A549 (cell line): ENCODE measurements at regions not wholly inside any gene's neighbourhood (a gene's known extent, or its start where the extent isn't known, plus 50 kb on each side); places are given as distances from the start of the nearest gene placed in this dataset.

Source experiments
- ATAC-seq, 2 experiments: fragments of 200-7000 bp in 1 of 2; fragments of >200 bp in 1 of 2; cut with Nextera tagmentation in 1 of 2; cut with Tn5 transposase in 1 of 2; 3 replicates each; pipeline versions ENCODE4 v1.8.0 to v1.9.1; 2018 to 2020; ENCODE audit warnings: mild to moderate bottlenecking in 1 of 2, moderate library complexity in 1 of 2
- CTCF ChIA-PET: fragments of 300-600 bp; sonication (Branson Sonifier 250); formaldehyde crosslinking; extraction: SDS; loops from one replicate; lab custom pipeline; 2021; ENCODE audit warnings: antibody characterized with exemption, inconsistent platforms; lab: Yijun Ruan, JAX
- POLR2A ChIA-PET: fragments of 350-600 bp; formaldehyde crosslinking; extraction: SDS; loops from one replicate; lab custom pipeline; 2021; ENCODE audit warnings: antibody characterized with exemption, inconsistent platforms; lab: Yijun Ruan, JAX
- DNase-seq, 2 experiments: peaks; one replicate each; pipeline versions ENCODE4 v3.0.0 to v3.0.0-alpha.2; 2011 to 2016; ENCODE audit warnings: low read depth in 1 of 2, low spot score in 1 of 2
- FAIRE-seq: peaks from 2 replicates; lab custom pipeline; 2011; peaks lifted over from hg19 to GRCh38; lab: Jason Lieb, UNC
- H3K27ac ChIP-seq, 2 experiments: fragments of >200 bp; sonication (Bioruptor Twin); formaldehyde crosslinking; 3 replicates each; pipeline ENCODE4 v1.5.1; 2016 to 2017
- H3K4me1 ChIP-seq: fragments of >200 bp; sonication (Bioruptor Twin); formaldehyde crosslinking; 3 replicates; pipeline ENCODE4 v1.6.1; 2016
- H3K4me2 ChIP-seq: fragments of >200 bp; sonication (Bioruptor Twin); formaldehyde crosslinking; 3 replicates; pipeline ENCODE4 v1.6.1; 2016
- H3K4me3 ChIP-seq: fragments of >200 bp; sonication (Bioruptor Twin); formaldehyde crosslinking; 3 replicates; pipeline ENCODE4 v1.5.1; 2016
- H3K9me3 ChIP-seq: fragments of >200 bp; sonication (Bioruptor Twin); formaldehyde crosslinking; 3 replicates; pipeline ENCODE4 v1.6.1; 2016
- BHLHE40 ChIP-seq: IDR thresholded peaks from 2 replicates; pipeline ENCODE4 v1.6.1; 2012; ENCODE audit warnings: low read depth, low read length, inconsistent platforms
- CHD2 ChIP-seq: fragments of 150-350 bp; IDR thresholded peaks from 2 replicates; pipeline ENCODE4 v1.6.1; 2014; ENCODE audit warnings: low read length; ENCODE audit not compliant: partially characterized antibody
- EP300 ChIP-seq, 2 experiments: fragments of >200 bp; sonication (Bioruptor Twin); formaldehyde crosslinking; IDR thresholded peaks; 2 replicates in 1 of 2; 3 replicates in 1 of 2; pipeline ENCODE4 v1.6.1; 2016 to 2017
- FOSL2 ChIP-seq, 2 experiments: fragments of 450-650 bp in 1 of 2; fragments of >200 bp in 1 of 2; sonication (Bioruptor Twin) in 1 of 2; formaldehyde crosslinking; IDR thresholded peaks; 2 replicates each; pipeline versions ENCODE4 v1.5.0 to v1.6.1; 2016 to 2020; ENCODE audit warnings: mild to moderate bottlenecking in 1 of 2, moderate library complexity in 1 of 2
- HDAC2 ChIP-seq: fragments of 200-600 bp; sonication (generic); IDR thresholded peaks from 2 replicates; pipeline ENCODE4 v1.6.1; 2016
- HOXB5 ChIP-seq: fragments of 250-450 bp; sonication (Bioruptor Pico); IDR thresholded peaks from 2 replicates; pipeline ENCODE4 v1.5.0; 2020; ENCODE audit warnings: mild to moderate bottlenecking, moderate library complexity
- JUN ChIP-seq, 2 experiments: fragments of >200 bp; sonication (Bioruptor Twin); formaldehyde crosslinking; IDR thresholded peaks; 2 replicates in 1 of 2; 3 replicates in 1 of 2; pipeline ENCODE4 v1.6.1; 2016 to 2017
- KDM1A ChIP-seq: fragments of 200-600 bp; sonication (generic); IDR thresholded peaks from 2 replicates; pipeline ENCODE4 v1.6.1; 2016; ENCODE audit warnings: low read depth, mild to moderate bottlenecking
- MAFK ChIP-seq: fragments of 450-650 bp; IDR thresholded peaks from 2 replicates; pipeline ENCODE4 v1.6.1; 2014; ENCODE audit not compliant: partially characterized antibody
- NPAS2 ChIP-seq: fragments of 250-450 bp; sonication (Bioruptor Pico); IDR thresholded peaks from 2 replicates; pipeline ENCODE4 v1.8.0; 2022; ENCODE audit warnings: mild to moderate bottlenecking, moderate library complexity, borderline replicate concordance
- POLR2A ChIP-seq: IDR thresholded peaks from 2 replicates; pipeline ENCODE4 v1.6.1; 2012; ENCODE audit warnings: mild to moderate bottlenecking, low read length
- RAD21 ChIP-seq, 2 experiments: fragments of >200 bp in 1 of 2; sonication (Bioruptor Twin) in 1 of 2; formaldehyde crosslinking in 1 of 2; IDR thresholded peaks in 1 of 2; conservative IDR thresholded peaks in 1 of 2; 2 replicates in 1 of 2; 3 replicates in 1 of 2; pipeline ENCODE4 v1.6.1; 2012 to 2018; ENCODE audit warnings: inconsistent platforms in 1 of 2
- RARB ChIP-seq: fragments of 250-450 bp; sonication (Bioruptor Pico); IDR thresholded peaks from 2 replicates; pipeline ENCODE4 v1.8.0; 2021; ENCODE audit warnings: mild to moderate bottlenecking, moderate library complexity
- RCOR1 ChIP-seq: fragments of 150-350 bp; IDR thresholded peaks from 2 replicates; pipeline ENCODE4 v1.6.1; 2014; ENCODE audit warnings: antibody characterized with exemption, low read length, low read depth
- RNF2 ChIP-seq: fragments of 200-600 bp; sonication (generic); IDR thresholded peaks from 2 replicates; pipeline ENCODE4 v1.6.1; 2016; ENCODE audit warnings: low read depth, mild to moderate bottlenecking, antibody characterized with exemption, moderate library complexity, borderline replicate concordance
- ZFP36 ChIP-seq: fragments of 450-650 bp; IDR thresholded peaks from 2 replicates; pipeline ENCODE4 v1.6.1; 2014; ENCODE audit warnings: borderline replicate concordance; ENCODE audit not compliant: partially characterized antibody
- ZNF302 ChIP-seq: fragments of 250-450 bp; sonication (Bioruptor Pico); IDR thresholded peaks from 2 replicates; pipeline ENCODE4 v1.9.0; 2021; ENCODE audit warnings: inconsistent platforms, mild to moderate bottlenecking, moderate library complexity
- ZSCAN20 ChIP-seq: fragments of 250-450 bp; sonication (Bioruptor Pico); IDR thresholded peaks from 2 replicates; pipeline ENCODE4 v1.8.0; 2022; ENCODE audit warnings: mild to moderate bottlenecking, moderate library complexity
- WGBS: methylation state at CpG from one replicate; pipeline ENCODE4 v1.1.6; 2017; ENCODE audit errors: missing lambda C conversion rate; 5-methylcytosine and 5-hydroxymethylcytosine counted together
- TF ChIP-seq, protein P1 (sequence below): fragments of 250-450 bp; sonication (Bioruptor Pico); IDR thresholded peaks from 2 replicates; pipeline ENCODE4 v1.5.0; 2020; ENCODE audit warnings: low read depth, mild to moderate bottlenecking, moderate library complexity
- TF ChIP-seq, protein P2 (sequence below): fragments of 250-450 bp; sonication (Bioruptor Pico); IDR thresholded peaks from 2 replicates; pipeline ENCODE4 v1.5.0; 2021; ENCODE audit warnings: mild to moderate bottlenecking, moderate library complexity, borderline replicate concordance
- TF ChIP-seq, protein P3 (sequence below): fragments of >200 bp; sonication (Bioruptor Twin); formaldehyde crosslinking; IDR thresholded peaks from 3 replicates; pipeline ENCODE4 v1.5.1; 2016

DNA sequence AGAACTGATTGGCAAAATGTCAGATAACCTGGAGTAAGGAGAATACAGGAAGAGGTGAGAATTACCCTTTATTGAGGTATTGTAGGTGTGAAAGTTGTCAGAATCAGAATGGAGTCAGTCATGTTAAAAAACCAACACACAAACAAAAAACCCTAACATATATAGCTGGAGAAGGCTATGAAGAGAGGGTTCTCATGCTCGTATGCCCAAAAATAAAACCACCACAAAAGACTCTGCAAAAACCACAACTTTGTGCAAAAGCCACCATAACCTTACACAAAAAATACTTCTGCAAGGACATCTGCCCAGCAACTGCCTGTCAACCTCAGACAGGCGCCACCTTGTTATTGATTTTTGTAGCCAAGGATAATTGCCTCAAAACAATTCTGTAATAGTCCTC lies 136.0 kb downstream of the CD47 start:
- TF ChIP-seq ZSCAN20 (no peak), JUN (IDR thresholded peaks at IDR 0.05) (no peak), RCOR1 (no peak), RNF2 (no peak), NPAS2 (CRISPR knock-in tag) (no peak), KDM1A (no peak), BHLHE40 (no peak)
- POLR2A ChIA-PET: no interaction called here
- Histone ChIP-seq H3K9me3 (no peaks in the 10 kb centered on the region), H3K4me1 (no peaks in the 10 kb centered on the region), H3K27ac (no peak overlapping the region), H3K4me2 (no peak overlapping the region), H3K4me3 (no peak overlapping the region)
- FAIRE-seq (no peak), ATAC-seq (no peak), DNase-seq (no peak)
- CTCF ChIA-PET: no interaction called here
- 53% methylated on average over 2 of the region's 2 CpGs for WGBS

DNA sequence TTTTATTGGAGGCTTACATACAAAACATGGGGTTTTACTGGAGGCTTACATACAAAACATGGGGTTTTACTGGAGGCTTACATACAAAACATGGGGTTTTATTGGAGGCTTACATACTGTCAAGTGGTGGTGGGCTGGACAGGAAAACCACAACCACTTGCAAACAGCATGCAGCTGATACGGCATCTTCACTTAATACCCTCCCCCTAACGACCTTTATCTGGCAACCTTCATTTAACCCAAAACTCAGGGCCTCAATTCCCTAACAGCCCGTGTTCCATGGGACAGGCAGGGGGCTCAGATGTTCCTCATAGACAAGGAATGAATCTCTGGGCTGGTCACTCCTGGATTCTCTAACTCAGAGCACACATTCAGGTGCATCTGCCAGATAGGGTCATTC lies 137.1 kb downstream of the CD47 start:
- WGBS: 34% methylated on average over 3 of the region's 3 CpGs
- no peaks in the 10 kb centered on the region for H3K4me1 ChIP-seq
- ChIA-PET POLR2A (no interaction called here), CTCF (no interaction called here)
- FAIRE-seq (no peak), ATAC-seq (no peak), DNase-seq (no peak)
- no peak overlapping the region for H3K4me3 ChIP-seq
- no peak for TF ChIP-seq RARB
- TF ChIP-seq ZNF302 (CRISPR knock-in tag): no peak
- no peak overlapping the region for H3K27ac ChIP-seq
- no peak overlapping the region for H3K4me2 ChIP-seq
- no peaks in the 10 kb centered on the region for H3K9me3 ChIP-seq

- no peaks in the 10 kb centered on the region for H3K9me3 ChIP-seq
- FAIRE-seq (no peak), DNase-seq (no peak), ATAC-seq (no peak)
- no peak for TF ChIP-seq RAD21 (conservative IDR thresholded peaks at IDR 0.05 in 1 of 2, IDR thresholded peaks at IDR 0.05 in 1 of 2)
- TF ChIP-seq EP300 (IDR thresholded peaks at IDR 0.05): no peak
- no peak for TF ChIP-seq FOSL2 (IDR thresholded peaks at IDR 0.05)
- no peak for TF ChIP-seq FOSL2 (CRISPR knock-in tag; IDR thresholded peaks at IDR 0.05)
- TF ChIP-seq HOXB5: no peak
- TF ChIP-seq ZFP36: no peak
- TF ChIP-seq RNF2: no peak
- no peak for TF ChIP-seq POLR2A
- TF ChIP-seq, protein P1, sequence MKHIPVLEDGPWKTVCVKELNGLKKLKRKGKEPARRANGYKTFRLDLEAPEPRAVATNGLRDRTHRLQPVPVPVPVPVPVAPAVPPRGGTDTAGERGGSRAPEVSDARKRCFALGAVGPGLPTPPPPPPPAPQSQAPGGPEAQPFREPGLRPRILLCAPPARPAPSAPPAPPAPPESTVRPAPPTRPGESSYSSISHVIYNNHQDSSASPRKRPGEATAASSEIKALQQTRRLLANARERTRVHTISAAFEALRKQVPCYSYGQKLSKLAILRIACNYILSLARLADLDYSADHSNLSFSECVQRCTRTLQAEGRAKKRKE (CRISPR knock-in tag): no peak
- TF ChIP-seq MAFK: no peak
- TF ChIP-seq, protein P2, sequence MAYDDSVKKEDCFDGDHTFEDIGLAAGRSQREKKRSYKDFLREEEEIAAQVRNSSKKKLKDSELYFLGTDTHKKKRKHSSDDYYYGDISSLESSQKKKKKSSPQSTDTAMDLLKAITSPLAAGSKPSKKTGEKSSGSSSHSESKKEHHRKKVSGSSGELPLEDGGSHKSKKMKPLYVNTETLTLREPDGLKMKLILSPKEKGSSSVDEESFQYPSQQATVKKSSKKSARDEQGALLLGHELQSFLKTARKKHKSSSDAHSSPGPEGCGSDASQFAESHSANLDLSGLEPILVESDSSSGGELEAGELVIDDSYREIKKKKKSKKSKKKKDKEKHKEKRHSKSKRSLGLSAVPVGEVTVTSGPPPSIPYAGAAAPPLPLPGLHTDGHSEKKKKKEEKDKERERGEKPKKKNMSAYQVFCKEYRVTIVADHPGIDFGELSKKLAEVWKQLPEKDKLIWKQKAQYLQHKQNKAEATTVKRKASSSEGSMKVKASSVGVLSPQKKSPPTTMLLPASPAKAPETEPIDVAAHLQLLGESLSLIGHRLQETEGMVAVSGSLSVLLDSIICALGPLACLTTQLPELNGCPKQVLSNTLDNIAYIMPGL: no peak
- TF ChIP-seq, protein P3, sequence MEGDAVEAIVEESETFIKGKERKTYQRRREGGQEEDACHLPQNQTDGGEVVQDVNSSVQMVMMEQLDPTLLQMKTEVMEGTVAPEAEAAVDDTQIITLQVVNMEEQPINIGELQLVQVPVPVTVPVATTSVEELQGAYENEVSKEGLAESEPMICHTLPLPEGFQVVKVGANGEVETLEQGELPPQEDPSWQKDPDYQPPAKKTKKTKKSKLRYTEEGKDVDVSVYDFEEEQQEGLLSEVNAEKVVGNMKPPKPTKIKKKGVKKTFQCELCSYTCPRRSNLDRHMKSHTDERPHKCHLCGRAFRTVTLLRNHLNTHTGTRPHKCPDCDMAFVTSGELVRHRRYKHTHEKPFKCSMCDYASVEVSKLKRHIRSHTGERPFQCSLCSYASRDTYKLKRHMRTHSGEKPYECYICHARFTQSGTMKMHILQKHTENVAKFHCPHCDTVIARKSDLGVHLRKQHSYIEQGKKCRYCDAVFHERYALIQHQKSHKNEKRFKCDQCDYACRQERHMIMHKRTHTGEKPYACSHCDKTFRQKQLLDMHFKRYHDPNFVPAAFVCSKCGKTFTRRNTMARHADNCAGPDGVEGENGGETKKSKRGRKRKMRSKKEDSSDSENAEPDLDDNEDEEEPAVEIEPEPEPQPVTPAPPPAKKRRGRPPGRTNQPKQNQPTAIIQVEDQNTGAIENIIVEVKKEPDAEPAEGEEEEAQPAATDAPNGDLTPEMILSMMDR: no peak
- no peak for TF ChIP-seq HDAC2
- TF ChIP-seq CHD2: no peak
- ChIA-PET POLR2A (interaction anchor here (0.5 kb wide), 1 partner anchor 429 kb away, joined by 3 read pairs; no protein-coding TSS in a partner anchor), CTCF (interaction anchor here (1.2 kb wide), 1 partner anchor 136 kb away, joined by 3 read pairs; no protein-coding TSS in a partner anchor)
- H3K4me2 ChIP-seq: no peak overlapping the region
- H3K4me3 ChIP-seq: no peak overlapping the region
- H3K27ac ChIP-seq: no peak overlapping the region
- no peaks in the 10 kb centered on the region for H3K4me1 ChIP-seq
- WGBS: 96% methylated on average over 2 of the region's 2 CpGs
Observed at GRCh38 chr3:107951126-107951525, 139.7 kb downstream of the CD47 start.
